Stimulated activated CD8-positive, alpha-beta memory T cell treated with anti-CD3 and anti-CD28 coated beads, Interleukin-15, amount 100 ng/mL, for 48 hours (primary cell): ENCODE measurements at regions not wholly inside any gene's neighbourhood (a gene's known extent, or its start where the extent isn't known, plus 50 kb on each side); places are given as distances from the start of the nearest gene placed in this dataset.
"Not testable (repeated sequence)": the region's sequence is repeated elsewhere in the genome, so short reads cannot be mapped to it uniquely, and the experiment has no call there.

Experiments
- DNase-seq, 2 donors: peaks; one replicate each; pipeline ENCODE4 v3.0.0-alpha.2; 2020; ENCODE audit warnings: low read depth in 2 of 2

DNA sequence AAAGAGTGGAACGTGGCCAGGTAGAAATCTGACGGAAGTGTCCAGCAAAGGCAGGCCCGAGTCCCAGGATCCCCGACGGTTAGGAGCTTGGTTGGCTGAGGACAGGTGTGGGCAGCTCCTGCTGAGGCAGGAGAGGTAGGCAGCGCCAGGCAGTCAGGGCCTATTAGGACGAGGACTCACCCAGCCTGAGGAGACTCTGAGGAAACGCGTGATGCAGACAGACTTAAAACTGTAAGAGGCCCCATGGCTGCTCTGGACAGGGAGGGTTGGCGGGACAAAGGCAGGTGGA, 255.7 kb upstream of the SFSWAP start:
- DNase-seq, result no peak

DNA sequence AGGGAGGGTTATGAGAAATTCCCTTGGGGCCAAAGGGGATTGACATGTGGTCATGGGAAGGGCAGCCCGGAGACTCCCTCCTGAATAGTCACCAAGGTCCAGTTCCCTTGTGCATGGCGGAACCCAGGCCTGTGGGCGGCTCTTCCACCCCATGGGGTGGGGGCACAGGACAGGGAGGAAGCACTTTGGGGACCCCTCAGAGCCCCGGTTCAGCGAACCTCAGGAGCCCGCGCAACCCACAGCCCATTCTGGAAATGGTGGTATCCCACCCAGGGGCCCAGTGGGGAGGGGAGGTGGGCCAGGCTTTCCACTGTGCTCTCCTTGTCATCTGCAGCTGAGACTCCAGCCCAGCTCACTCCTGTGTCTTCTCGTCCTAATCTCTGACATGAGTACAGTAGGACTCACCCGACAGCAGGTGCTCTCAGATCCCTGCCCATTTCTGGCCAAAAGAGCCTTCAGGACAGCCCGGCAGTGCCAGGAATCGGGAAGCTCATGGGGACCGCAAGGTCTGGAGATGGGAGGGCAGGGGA, 255.2 kb upstream of the SFSWAP start:
- no peak for DNase-seq

DNA sequence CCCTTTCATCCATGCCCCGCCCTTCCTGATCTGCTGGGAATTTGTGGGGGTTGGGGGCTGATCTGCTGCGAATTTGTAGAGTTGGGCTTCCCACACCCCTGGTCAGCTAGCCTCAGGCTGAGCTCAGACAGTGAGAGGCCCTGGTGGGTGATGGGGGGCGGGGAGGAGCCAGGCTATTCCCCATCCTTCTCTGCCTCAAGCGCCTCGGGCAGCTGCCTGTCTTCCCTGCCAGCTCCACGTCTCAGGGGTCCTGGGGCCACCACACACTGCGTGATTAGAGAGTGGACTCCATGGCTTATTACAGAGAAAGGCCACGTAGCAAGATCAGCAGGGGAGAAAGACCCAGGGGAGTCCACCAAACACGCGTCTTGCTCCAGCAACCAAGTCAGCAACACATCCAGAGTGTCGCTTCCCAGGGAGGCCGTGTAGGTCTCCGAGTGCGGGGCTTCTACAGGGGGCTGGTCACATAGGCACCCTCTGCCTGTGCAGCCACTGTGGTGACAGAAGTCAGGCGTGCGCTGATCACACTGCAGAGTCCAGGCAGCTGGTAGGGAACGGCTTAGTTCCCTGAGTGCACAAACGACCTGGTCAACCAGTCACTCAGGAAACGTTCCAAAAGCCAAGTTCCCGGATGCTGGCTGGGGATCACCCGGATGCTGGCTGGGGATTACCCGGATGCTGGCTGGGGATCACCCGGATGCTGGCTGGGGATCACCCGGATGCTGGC, 254.4 kb upstream of the SFSWAP start:
- DNase-seq, result no peak

DNA sequence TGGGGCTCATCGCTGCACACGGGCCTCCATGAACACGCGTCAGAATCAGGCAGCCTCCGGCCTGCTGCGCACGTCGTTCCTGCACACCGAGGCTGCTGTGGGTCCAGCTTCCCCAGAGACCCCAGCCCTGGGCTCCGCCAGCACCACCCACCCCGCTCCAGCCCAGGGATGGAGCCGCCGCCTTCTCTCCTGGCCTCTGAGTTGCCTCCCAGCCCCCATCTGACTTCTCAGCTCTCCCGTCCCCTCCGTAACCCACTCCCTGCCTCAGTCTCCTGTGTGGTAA, 253.9 kb upstream of the SFSWAP start:
- no peak for DNase-seq

DNA sequence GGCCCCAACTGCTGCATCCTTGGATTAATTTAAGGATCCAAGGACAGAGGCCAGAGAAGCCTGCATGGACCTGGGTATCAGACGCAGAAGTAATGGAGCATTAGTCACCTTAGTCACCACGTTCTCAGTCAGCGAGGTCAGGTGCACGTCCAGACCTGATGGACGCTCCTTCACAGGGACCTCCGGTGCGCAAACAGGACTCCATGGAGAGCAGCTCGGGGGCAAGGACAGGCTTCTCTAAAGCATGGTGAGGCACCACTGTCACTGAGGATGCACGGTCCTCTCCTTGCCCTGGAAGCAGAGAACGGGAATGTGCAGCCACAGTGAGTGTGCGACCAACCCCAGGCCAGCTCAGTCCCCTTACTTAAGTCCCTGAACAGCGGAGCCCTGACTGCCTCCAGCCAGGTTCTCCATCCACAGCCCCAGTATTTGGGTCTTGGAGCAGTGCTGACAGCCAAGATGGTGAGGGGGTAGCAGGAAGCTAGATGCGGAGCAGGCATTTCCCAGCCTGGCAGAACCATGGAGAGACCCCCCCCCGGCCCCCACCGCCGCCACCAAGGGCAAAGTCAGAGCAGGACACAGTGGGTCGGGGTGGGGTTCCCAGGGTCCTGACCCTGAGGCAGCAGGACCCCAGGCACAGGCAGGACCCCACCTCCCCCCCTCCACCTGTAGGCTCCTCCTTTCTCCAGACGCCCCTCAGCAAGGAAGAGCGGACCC, 253.4 kb upstream of the SFSWAP start:
- DNase-seq, result no peak

DNA sequence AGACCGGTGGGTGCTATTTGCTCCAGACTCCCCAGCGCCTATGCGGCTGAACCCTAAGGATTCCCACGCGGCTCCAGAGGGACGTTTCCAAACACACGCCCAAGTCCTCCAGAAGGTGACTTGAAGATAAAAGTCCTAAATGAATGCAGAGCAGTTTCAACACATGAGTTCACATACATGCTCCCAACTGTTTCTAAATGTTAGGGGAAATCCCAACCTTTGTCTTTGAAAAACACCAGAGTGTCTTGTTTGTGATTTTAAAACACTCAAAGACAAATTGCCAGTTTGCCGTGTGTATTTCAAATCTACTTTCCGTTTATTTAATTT, 252.9 kb upstream of the SFSWAP start:
- no peak for DNase-seq

DNA sequence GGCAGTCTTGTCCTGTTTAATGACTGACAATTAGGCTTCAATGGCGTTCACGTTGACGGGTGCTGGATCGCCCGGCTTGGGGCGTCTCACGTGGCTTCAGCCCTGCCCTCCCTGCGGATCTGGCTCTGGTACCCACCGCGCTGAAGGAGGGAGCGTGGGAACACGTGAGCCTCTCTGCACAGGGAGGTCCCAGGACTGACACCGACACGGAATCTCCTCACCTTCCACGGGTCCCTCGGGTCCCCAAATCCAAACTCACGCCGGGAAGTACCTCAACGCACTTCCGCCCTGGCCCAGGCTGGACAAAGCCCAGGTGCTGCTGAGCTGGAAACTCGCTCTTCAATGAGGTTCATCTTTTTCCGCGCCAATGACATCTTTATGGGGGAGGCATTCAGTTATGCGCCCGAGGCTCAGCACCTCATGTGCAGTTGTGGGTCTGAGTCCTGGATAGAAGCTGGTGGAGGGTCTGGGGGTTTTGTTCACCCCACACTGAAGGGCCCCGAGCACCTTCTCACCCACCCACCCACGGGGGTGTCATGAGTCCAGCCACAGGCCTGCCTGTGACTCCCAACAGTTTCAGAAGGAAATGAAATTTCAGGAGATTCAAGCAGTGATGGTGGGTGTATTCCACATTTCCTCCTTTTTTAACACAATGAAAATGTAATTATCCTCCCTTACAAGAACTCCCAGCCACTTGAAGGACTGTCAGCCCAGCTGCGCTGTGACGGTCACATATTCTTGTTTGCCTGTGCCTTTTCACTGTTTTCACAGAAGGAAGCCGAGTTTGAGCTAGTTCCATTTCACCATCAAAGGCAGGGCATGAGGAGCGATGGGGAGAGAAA, 251.7 kb upstream of the SFSWAP start:
- no peak for DNase-seq

DNA sequence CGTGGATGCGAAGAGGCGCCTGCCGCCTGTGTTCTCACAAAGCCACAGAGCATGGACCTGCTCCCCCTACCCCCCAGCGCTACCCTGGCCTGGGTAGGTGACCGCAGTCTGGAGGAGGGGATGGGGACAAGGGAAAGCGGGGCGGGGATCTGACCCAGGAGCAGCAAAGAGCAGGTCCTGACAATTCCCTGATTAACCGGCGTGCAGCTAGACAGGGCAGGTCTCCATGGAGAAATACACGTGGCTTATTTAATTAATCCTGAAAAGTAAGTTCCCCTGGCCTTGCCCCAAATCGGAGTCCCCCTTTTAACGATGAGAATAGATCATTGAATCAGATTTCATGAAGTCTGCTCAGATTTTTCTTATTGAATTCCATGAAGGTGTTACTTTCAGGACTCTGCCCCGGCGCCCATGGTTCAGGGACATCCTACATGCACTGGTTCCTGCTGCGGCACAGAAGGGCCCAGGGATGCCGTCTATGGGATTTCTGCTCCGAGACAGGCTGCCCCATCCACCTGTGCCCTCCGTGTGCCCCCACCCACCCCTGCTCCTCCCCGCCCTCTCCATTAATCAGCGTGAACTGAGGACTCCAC, 251.0 kb upstream of the SFSWAP start:
- DNase-seq, result no peak

DNA sequence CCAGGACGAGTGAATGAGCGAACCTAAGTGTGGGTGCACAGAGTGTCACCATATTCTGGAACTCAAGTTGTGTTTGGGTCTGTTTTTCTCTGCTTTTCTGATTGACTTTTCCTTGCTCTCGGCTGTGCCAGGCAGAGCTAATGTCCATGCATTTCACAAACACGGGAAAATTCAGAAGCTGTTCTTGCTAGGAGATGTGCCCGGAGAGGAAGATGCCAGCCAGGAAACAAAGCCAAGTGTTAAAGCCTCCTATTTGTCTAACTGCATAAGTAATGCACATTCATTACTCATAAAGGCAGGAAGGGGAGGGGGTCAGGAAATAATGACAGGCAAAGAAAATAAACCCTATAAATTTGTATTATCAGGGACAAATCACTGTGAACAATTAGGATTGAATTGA, 250.4 kb upstream of the SFSWAP start:
- no peak for DNase-seq

DNA sequence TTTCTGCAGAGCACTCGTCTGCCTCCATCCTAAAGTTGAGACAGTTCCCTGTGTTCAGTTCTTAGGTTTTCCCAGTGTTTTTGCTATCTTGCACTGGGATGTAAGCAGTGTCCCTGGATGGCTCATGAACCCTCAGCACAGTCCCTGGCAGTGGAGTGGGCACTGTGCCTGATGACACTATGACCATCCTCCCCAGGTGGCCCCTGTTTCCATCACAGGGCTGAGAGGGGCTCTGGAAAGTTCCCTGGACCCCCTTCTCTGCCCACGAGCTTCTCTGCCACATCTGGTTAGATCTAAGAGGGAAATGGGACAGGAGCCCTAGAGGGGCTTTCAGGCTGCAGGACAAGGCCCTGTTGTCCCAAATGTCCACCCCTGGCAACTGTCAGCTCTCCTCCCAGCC, 249.8 kb upstream of the SFSWAP start:
- DNase-seq, result no peak

DNA sequence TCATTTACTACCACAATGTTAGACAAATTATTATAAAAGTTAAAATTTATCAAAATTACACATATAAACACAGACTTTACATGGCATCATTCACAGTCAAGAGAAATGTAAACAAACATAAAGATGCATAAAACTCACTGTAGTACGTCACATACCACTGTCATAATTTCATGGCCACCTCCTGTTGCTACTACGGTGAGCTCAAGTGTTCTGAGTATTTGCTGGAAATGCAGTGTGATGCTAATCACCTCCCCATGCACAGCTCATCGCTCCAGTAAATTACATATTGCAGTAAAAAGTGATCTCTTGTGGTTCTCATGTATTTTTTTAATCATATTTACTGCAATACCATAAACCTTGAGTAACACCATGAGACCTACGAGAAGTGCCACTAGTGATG, 247.7 kb upstream of the SFSWAP start:
- no peak for DNase-seq

DNA sequence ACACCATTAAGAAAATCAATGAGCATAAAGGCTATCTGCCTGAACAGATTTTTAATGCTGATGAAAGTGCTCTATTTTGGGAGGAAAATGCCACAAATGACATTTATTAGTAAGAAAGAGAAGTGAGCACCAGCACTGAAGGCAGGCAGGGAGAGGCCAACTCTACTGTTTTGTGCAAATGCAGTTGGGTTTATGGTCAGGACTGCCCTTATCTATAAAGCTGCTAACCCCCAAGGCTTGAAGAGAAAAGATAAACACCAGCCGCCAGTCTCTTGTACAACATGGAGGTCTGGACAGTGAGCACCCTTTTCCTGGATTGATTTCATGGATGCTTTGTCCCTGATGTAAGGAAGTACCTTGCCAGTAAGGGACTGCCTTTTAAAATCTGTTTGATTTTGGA, 246.8 kb upstream of the SFSWAP start:
- no peak for DNase-seq

DNA sequence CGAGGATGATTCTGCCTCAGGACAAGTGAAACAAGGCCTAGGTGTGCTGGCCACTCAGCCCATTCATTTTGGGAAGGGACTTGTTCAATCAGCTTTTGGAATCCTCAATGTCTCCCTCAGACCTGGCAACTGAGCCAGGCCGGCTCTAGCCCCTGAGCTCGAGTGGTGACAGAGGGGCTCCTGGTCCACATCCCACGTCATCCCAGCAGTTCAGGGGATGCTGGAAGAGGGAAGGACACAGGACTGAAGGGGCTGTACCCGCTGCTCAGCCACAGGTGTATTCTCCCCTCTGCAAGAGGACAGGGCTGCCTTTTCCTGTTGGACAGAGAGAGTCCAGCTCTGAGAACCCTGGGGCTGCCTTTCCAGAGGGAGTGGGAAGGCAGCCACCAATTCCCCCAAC, 244.6 kb upstream of the SFSWAP start:
- no peak for DNase-seq

DNA sequence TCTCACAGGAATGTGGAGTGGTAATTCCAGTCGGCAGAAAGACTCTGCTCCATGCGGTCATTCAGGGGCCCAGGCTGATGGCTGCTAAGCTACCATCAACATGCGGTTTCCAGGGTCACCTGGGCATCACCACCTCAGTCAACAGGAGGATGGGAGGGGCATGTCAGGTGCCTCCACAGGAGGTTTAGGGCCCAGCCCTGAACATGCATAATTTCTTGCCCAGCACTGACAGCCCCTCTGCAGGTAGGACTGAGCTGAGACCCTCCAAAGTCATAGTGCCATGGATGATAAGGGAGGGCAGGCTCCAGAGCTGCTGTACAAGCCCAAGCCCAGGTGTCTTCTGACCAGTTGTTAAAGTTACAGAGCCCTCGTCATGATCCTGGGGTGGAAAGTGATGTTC, 244.0 kb upstream of the SFSWAP start:
- no peak for DNase-seq

DNA sequence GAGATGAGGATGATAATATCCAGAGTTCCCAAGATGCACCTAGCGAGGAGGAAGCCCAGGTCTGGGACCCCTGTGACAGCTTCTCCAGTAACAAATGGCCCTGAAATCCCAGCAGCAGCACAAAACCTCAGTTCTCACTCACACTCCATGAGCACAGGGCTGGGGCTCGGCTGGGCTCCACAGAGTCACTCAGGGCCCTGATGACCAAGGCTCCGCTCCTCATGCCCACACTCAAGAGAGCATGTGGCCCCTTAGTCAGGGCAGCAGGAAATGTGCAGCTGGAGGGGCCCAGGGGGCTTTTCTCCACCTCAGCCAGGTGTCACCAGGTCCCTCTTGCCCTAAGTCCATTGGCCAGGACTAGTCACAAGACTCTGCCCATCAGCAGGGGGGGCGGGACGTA, 242.7 kb upstream of the SFSWAP start:
- no peak for DNase-seq

DNA sequence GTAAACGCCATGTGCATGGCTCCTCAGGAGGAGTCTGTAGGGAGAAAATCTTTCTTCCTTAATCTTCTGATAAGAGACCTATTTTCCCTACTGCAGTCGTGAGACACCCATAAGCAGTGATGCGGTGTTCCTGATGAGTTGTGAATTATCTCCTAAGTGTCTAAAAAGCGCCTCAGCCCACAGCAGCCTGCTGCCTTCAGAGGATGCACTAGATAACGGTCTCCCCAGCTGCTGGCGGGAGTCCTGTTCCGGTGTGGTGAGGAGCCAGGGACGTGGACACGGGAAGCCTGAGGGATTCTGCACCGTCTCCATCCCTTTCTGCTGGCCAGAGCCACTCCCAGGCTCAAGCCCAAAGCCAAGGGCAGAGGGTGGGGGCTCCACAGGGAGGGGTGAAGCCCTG, 240.9 kb upstream of the SFSWAP start:
- DNase-seq, result not testable (repeated sequence)

DNA sequence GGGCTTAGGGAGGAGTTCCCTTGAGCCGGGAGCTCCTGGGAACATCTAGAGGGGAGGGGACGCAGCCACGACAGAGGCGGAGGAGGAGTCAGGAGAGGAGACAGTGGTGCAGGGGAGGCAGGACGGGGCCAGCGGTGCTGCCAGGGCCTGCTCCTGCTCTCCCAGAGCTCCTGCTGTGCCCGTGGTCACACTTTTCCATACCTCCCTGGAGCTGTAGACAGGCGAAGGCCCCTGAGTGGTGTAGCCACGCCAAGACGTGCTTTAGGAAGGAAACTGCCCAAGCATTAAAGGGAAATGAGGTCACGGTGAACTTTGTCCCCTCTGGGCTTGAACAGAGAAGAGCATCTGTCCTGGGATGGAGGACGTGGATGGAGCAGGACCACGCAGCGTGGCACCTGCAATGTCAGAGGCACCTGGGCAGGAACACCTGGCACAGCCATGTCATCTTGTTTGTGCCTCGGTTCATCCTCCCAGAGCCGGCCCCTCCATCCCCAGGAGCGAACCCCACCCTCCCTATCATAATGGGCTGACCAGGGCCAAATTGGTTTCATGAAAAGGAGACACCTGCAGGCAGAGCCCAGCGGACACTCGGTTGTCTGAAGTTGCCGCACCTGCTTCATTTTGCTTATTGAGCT, 239.5 kb upstream of the SFSWAP start:
- DNase-seq, result no peak

DNA sequence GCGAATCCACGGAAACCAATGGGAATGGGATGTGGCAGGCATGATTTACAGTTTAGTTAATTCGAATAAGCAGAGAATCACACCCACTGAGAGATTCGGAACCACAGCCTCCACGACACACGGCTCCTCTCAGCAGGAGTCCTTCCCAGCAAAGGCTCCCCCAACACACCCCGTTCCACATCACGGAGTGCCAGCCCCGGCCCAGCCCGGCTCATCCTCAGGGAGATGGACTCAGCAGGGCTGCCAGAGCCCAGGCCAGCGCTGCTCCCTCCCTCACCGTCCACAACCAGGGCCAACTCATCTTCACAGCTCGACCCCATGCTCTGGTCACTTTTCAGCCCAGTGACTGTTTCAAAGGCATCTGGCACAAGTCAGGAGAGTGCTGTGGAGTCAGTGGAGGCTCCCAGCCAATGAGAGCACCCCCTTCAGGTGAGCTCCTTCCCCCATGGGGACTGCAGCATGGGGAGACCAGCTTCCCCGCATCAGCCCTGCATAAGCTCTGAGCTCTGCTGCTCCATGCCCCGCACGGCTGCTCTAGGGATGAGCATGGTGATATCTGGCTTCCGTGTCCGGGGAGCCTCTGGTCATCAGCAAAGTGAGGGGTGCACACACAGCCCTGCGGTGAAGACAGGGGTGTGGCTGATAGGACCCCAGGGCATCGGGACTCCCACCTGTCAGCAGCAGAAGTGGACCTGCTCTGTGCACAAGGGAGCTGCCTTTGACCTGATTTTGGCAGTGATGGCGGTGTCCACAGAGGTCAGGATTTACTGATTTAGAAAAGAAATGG, 238.8 kb upstream of the SFSWAP start:
- no peak for DNase-seq

DNA sequence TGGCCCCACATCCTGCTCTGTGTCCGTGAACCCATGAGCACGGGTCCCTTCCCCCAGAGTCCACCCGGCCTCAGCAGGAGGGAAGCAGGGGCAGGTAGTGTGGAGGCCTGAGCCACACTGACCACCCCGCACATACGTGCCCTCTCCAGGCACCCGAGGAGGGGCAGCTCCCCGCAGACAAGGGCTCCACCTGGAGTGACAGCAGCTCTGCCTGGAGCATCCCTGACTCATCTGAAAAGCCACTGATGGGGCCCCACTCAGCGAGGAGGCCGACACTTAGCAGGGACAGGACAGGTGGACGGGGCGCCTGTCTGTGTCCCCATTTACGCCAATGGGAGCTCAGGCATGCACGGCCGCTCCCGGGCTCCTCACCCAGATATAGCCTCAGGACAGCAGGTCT, 237.6 kb upstream of the SFSWAP start:
- no peak for DNase-seq

DNA sequence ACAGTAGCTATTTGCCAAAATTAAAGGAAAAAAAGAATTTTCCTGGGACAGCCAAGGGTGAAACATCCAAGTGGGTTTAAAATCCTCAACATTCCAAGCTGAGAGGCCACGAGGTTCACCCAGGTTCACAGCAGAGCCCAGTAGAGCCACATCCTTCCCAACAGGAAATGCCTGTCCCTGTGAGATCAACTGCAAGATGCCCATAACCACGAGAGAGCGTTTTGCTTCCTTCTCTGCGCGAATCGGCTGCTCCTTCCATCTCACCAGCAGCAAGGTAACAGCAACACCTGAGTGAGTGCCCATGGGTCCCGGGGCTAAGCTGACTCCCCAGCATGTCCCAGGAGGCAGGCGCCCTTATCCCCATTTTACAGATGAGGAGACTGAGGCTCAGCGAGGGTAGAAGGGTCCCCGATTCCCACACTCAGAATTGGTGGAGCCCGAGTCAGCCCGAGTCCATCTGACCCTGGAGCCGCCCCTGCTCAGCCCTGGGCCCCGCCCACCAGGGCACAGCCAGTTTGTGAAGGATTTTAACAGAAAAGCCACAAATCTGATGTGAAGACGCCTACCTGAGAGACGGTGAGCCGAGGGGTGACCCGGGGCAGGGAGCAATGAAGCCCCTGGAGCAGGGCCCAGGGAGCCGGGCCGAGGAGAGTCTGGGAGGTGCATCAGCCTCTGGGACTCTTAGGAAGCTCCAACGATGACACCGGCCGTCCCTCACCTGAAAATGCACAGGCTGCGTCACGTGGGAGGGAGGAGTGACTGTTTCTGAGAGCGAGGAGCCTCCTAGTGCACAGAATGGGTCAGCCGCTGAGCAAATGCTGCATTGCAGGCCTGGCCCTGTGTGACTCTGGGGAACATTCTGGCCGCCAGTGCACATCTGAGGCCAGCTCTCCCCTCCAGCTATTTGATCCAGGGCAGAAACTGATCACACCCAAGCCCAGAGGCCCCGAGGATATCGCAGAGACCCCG, 236.9 kb upstream of the SFSWAP start:
- no peak for DNase-seq
